Lower leg skin (tissue), 3 donors: ENCODE measurements at regions not wholly inside any gene's neighbourhood (a gene's known extent, or its start where the extent isn't known, plus 50 kb on each side); places are given as distances from the start of the nearest gene placed in this dataset.

Experiments
- CTCF ChIP-seq, 3 donors: fragments of 450-650 bp; IDR thresholded peaks; one replicate each; pipeline ENCODE4 v1.5.1; 2016; ENCODE audit warnings: antibody characterized with exemption in 3 of 3, mild to moderate bottlenecking in 3 of 3, moderate library complexity in 2 of 3
- POLR2A ChIP-seq, 2 donors: fragments of 450-650 bp; IDR thresholded peaks; one replicate each; pipeline ENCODE4 v1.6.1; 2016 to 2017; ENCODE audit warnings: antibody characterized with exemption in 2 of 2, mild to moderate bottlenecking in 1 of 2, moderate library complexity in 1 of 2

- TF ChIP-seq CTCF (IDR thresholded peaks at IDR 0.05): no peak
- TF ChIP-seq POLR2A (IDR thresholded peaks at IDR 0.05): no peak
These were observed 126.8 kb upstream of the CPNE4 start for GRCh38 chr3:132161608-132162007.
